DND-41 (cell line): ENCODE measurements at regions not wholly inside any gene's neighbourhood (a gene's known extent, or its start where the extent isn't known, plus 50 kb on each side); places are given as distances from the start of the nearest gene placed in this dataset.

Experiments
- ATAC-seq: fragments of 200-7000 bp; cut with Tn5 transposase; 3 replicates; pipeline ENCODE4 v1.9.1; 2021; ENCODE audit warnings: low read depth; ENCODE audit not compliant: insufficient read depth
- DNase-seq: peaks from one replicate; pipeline ENCODE4 v3.0.0-alpha.2; 2020
- H2AFZ ChIP-seq: 2 replicates; pipeline ENCODE4 v1.6.0; 2012; ENCODE audit warnings: low read depth, low read length
- H3K27ac ChIP-seq: 2 replicates; pipeline ENCODE4 v1.5.1; 2012; ENCODE audit warnings: low read length, inconsistent platforms
- H3K27me3 ChIP-seq: fragments of 200-600 bp; sonication (generic); 2 replicates; pipeline ENCODE4 v1.6.0; 2012; ENCODE audit warnings: low read length, mild to moderate bottlenecking, inconsistent platforms; ENCODE audit not compliant: insufficient read depth, poor library complexity
- H3K36me3 ChIP-seq: 2 replicates; pipeline ENCODE4 v1.5.1; 2012; ENCODE audit warnings: low read length, inconsistent platforms; ENCODE audit not compliant: insufficient read depth
- H3K4me1 ChIP-seq: 2 replicates; pipeline ENCODE4 v1.5.1; 2012; ENCODE audit warnings: mild to moderate bottlenecking, low read length; ENCODE audit not compliant: insufficient read depth
- H3K4me2 ChIP-seq: 2 replicates; pipeline ENCODE4 v1.6.0; 2012; ENCODE audit warnings: mild to moderate bottlenecking, moderate library complexity, low read length, inconsistent platforms; ENCODE audit not compliant: insufficient read depth
- H3K4me3 ChIP-seq, 2 experiments: fragments of 200-600 bp in 1 of 2; shearing (Covaris generic) in 1 of 2; 2 replicates each; pipeline ENCODE4 v1.5.1; 2012 to 2016; ENCODE audit warnings: inconsistent platforms in 2 of 2, low read length in 2 of 2, mild to moderate bottlenecking in 2 of 2, low read depth in 1 of 2, moderate library complexity in 1 of 2
- H3K79me2 ChIP-seq: 2 replicates; pipeline ENCODE4 v1.6.0; 2012; ENCODE audit warnings: low read length, inconsistent platforms; ENCODE audit not compliant: insufficient read depth
- H3K9ac ChIP-seq: 2 replicates; pipeline ENCODE4 v1.6.0; 2012; ENCODE audit warnings: low read depth, mild to moderate bottlenecking, inconsistent platforms, low read length, moderate library complexity
- H3K9me3 ChIP-seq: 2 replicates; pipeline ENCODE4 v1.5.1; 2012; ENCODE audit warnings: low read length, moderate library complexity, mild to moderate bottlenecking, inconsistent platforms; ENCODE audit not compliant: insufficient read depth, severe bottlenecking
- H4K20me1 ChIP-seq: 2 replicates; pipeline ENCODE4 v1.6.0; 2012; ENCODE audit warnings: low read length; ENCODE audit not compliant: insufficient read depth
- CTCF ChIP-seq: IDR thresholded peaks from 2 replicates; pipeline ENCODE4 v1.5.1; 2012; ENCODE audit warnings: borderline replicate concordance, low read length, moderate library complexity, mild to moderate bottlenecking; ENCODE audit not compliant: poor library complexity, severe bottlenecking; ENCODE audit errors: extremely low read depth
- EZH2 ChIP-seq: IDR thresholded peaks from 3 replicates; pipeline ENCODE4 v1.6.1; 2012; ENCODE audit warnings: borderline replicate concordance, low read depth, mild to moderate bottlenecking, moderate library complexity, low read length, inconsistent platforms; ENCODE audit not compliant: severe bottlenecking

GRCh38 chr16:48052731-48053417, 102.9 kb downstream of the ABCC12 start:
- ATAC-seq (no peak), DNase-seq (no peak)
- H3K9ac ChIP-seq, result no peak overlapping the region
- H4K20me1 ChIP-seq, result no peaks in the 10 kb centered on the region
- no peak overlapping the region for H3K4me2 ChIP-seq
- no peak overlapping the region for H3K27ac ChIP-seq
- H3K4me1 ChIP-seq, result no peaks in the 10 kb centered on the region
- H3K27me3 ChIP-seq, result no peaks in the 10 kb centered on the region
- H3K79me2 ChIP-seq, result no peaks in the 10 kb centered on the region
- TF ChIP-seq EZH2 (no peak), CTCF (no peak)
- no peaks in the 10 kb centered on the region for H3K36me3 ChIP-seq
- H3K9me3 ChIP-seq, result no peaks in the 10 kb centered on the region
- H2AFZ ChIP-seq, result no peak overlapping the region
- H3K4me3 ChIP-seq, result no peak overlapping the region

- Histone ChIP-seq H3K9me3 (no peaks in the 10 kb centered on the region), H3K4me3 (no peak overlapping the region), H3K9ac (no peak overlapping the region), H3K27ac (no peak overlapping the region), H3K4me2 (no peak overlapping the region), H3K79me2 (no peaks in the 10 kb centered on the region), H4K20me1 (no peaks in the 10 kb centered on the region), H3K27me3 (no peaks in the 10 kb centered on the region), H3K36me3 (no peaks in the 10 kb centered on the region), H2AFZ (no peak overlapping the region), H3K4me1 (no peaks in the 10 kb centered on the region)
- TF ChIP-seq CTCF (no peak), EZH2 (no peak)
- ATAC-seq (no peak), DNase-seq (no peak)
These were observed 104.9 kb downstream of the ABCC12 start for GRCh38 chr16:48050871-48051270.

- Histone ChIP-seq H3K36me3 (no peaks in the 10 kb centered on the region), H3K4me1 (no peaks in the 10 kb centered on the region), H3K4me3 (no peak overlapping the region), H3K4me2 (no peak overlapping the region), H3K27ac (no peak overlapping the region), H3K9ac (no peak overlapping the region), H2AFZ (no peak overlapping the region), H3K9me3 (no peaks in the 10 kb centered on the region), H3K27me3 (no peaks in the 10 kb centered on the region), H3K79me2 (no peaks in the 10 kb centered on the region), H4K20me1 (no peaks in the 10 kb centered on the region)
- TF ChIP-seq CTCF (no peak), EZH2 (no peak)
- DNase-seq, result no peak
- no peak for ATAC-seq
These were observed 105.9 kb downstream of the ABCC12 start for GRCh38 chr16:48049847-48050246.

GRCh38 chr16:48047720-48048119, 108.1 kb downstream of the ABCC12 start:
- Histone ChIP-seq H3K79me2 (no peaks in the 10 kb centered on the region), H3K36me3 (no peaks in the 10 kb centered on the region), H3K9me3 (no peaks in the 10 kb centered on the region), H3K27ac (no peak overlapping the region), H2AFZ (no peak overlapping the region), H3K4me1 (no peaks in the 10 kb centered on the region), H3K4me3 (no peak overlapping the region), H3K27me3 (no peaks in the 10 kb centered on the region), H3K9ac (no peak overlapping the region), H3K4me2 (no peak overlapping the region), H4K20me1 (no peaks in the 10 kb centered on the region)
- TF ChIP-seq CTCF, result no peak
- no peak for TF ChIP-seq EZH2
- ATAC-seq, result no peak
- no peak for DNase-seq
